HCT116 (cell line): ENCODE measurements at regions not wholly inside any gene's neighbourhood (a gene's known extent, or its start where the extent isn't known, plus 50 kb on each side); places are given as distances from the start of the nearest gene placed in this dataset.
A peak's percentile ranks its signal among the peaks of the same experiment; 100 is the strongest.

Source experiments
- ATAC-seq: fragments of 200-7000 bp; cut with Tn5 transposase; 2 replicates; pipeline ENCODE4 v1.9.1; 2020; ENCODE audit warnings: mild to moderate bottlenecking, moderate library complexity
- BruUV-seq: library from RNA; stranded (reverse); fragments of 400-500 nt; replicated peaks from 2 replicates; lab custom pipeline; 2021; lab: Mats Ljungman, UMichigan
- CTCF ChIA-PET: fragments of 300-600 bp; sonication (Branson Sonifier 250); formaldehyde crosslinking; loops from one replicate; lab custom pipeline; 2021; ENCODE audit warnings: antibody characterized with exemption; lab: Charles Lee
- POLR2A ChIA-PET: fragments of 300-600, 350-600 bp; sonication (Branson Sonifier 250); formaldehyde crosslinking; loops from one replicate; lab custom pipeline; 2021; ENCODE audit warnings: antibody characterized with exemption; lab: Charles Lee
- RAD21 ChIA-PET, 2 experiments: fragments of 300-600 bp; sonication (Branson Sonifier 250); formaldehyde crosslinking; loops; one replicate each; lab custom pipeline; 2023; ENCODE audit warnings: low total read pairs in 2 of 2; ENCODE audit not compliant: uncharacterized antibody in 2 of 2, unreplicated experiment in 2 of 2, low non-redundant PET in 1 of 2; lab: Charles Lee
- DNase-seq: peaks from one replicate; pipeline ENCODE4 v3.0.0-alpha.2; 2010; ENCODE audit warnings: low read depth, low spot score
- H2AFZ ChIP-seq: fragments of 200-600 bp; shearing (Covaris generic), sonication (generic); 2 replicates; pipeline ENCODE4 v1.6.1; 2017; ENCODE audit warnings: low read depth, mixed run types, mixed read lengths, antibody characterized with exemption, low read length; ENCODE audit not compliant: poor library complexity, severe bottlenecking
- H3K27ac ChIP-seq: 2 replicates; pipeline ENCODE4 v1.5.1; 2012; ENCODE audit warnings: low read depth, low read length
- H3K27me3 ChIP-seq: fragments of 200-600 bp; sonication (generic); 2 replicates; pipeline ENCODE4 v1.6.1; 2016; ENCODE audit warnings: mixed run types, low read length, mixed read lengths; ENCODE audit not compliant: insufficient read depth
- H3K36me3 ChIP-seq, 2 experiments: fragments of 200-500 bp in 1 of 2; fragments of 200-600 bp in 1 of 2; sonication (Bioruptor generic) in 1 of 2; sonication (generic) in 1 of 2; 2 replicates each; pipeline versions ENCODE4 v1.5.1 to v1.6.1; 2014 to 2016; ENCODE audit warnings: low read length in 2 of 2, inconsistent platforms in 1 of 2, mixed read lengths in 1 of 2, mixed run types in 1 of 2; ENCODE audit not compliant: insufficient read depth in 2 of 2, control insufficient read depth in 1 of 2
- H3K4me1 ChIP-seq, 2 experiments: fragments of 200-600 bp in 1 of 2; sonication (generic) in 1 of 2; 2 replicates each; pipeline versions ENCODE4 v1.5.1 to v1.6.1; 2012 to 2017; ENCODE audit warnings: low read length in 2 of 2, inconsistent platforms in 1 of 2, mild to moderate bottlenecking in 1 of 2, mixed read lengths in 1 of 2, mixed run types in 1 of 2, moderate library complexity in 1 of 2; ENCODE audit not compliant: insufficient read depth in 2 of 2, control insufficient read depth in 1 of 2
- H3K4me2 ChIP-seq: fragments of 200-600 bp; sonication (generic); 2 replicates; pipeline ENCODE4 v1.6.1; 2017; ENCODE audit warnings: mixed run types, low read length, mixed read lengths
- H3K4me3 ChIP-seq, 2 experiments: fragments of 200-600 bp in 1 of 2; sonication (generic) in 1 of 2; replicated peaks in 1 of 2; 2 replicates each; pipeline ENCODE4 v1.5.1; 2011 to 2016; ENCODE audit warnings: low read length in 2 of 2, control low read depth in 1 of 2, low read depth in 1 of 2, mild to moderate bottlenecking in 1 of 2, mixed read lengths in 1 of 2, mixed run types in 1 of 2
- H3K79me2 ChIP-seq: fragments of 200-600 bp; sonication (generic); 2 replicates; pipeline ENCODE4 v1.6.1; 2017; ENCODE audit warnings: mild to moderate bottlenecking, mixed run types, low read length, moderate library complexity, mixed read lengths; ENCODE audit not compliant: insufficient read depth
- H3K9ac ChIP-seq: fragments of 200-600 bp; sonication (generic); 2 replicates; pipeline ENCODE4 v1.6.1; 2016; ENCODE audit warnings: low read length, mixed read lengths
- H3K9me2 ChIP-seq: fragments of 200-600 bp; sonication (generic), shearing (Covaris generic); 2 replicates; pipeline ENCODE4 v1.6.1; 2017; ENCODE audit warnings: mixed run types, mild to moderate bottlenecking, moderate library complexity; ENCODE audit not compliant: insufficient read depth
- H3K9me3 ChIP-seq, 2 experiments: fragments of 200-500 bp in 1 of 2; fragments of 200-600 bp in 1 of 2; sonication (Bioruptor generic) in 1 of 2; sonication (generic) in 1 of 2; 2 replicates each; pipeline ENCODE4 v1.6.1; 2014 to 2017; ENCODE audit warnings: low read length in 2 of 2, mixed read lengths in 2 of 2, inconsistent platforms in 1 of 2, low read depth in 1 of 2, mild to moderate bottlenecking in 1 of 2, mixed run types in 1 of 2, moderate library complexity in 1 of 2; ENCODE audit not compliant: control insufficient read depth in 1 of 2, insufficient read depth in 1 of 2
- H4K20me1 ChIP-seq: fragments of 200-600 bp; sonication (generic), shearing (Covaris generic); 2 replicates; pipeline ENCODE4 v1.6.1; 2017; ENCODE audit warnings: mixed run types, mild to moderate bottlenecking, moderate library complexity; ENCODE audit not compliant: insufficient read depth
- ATF3 ChIP-seq: IDR thresholded peaks from 2 replicates; pipeline ENCODE4 v1.6.1; 2012
- CBX3 ChIP-seq: IDR thresholded peaks from 2 replicates; pipeline ENCODE4 v1.6.1; 2012; ENCODE audit warnings: low read depth
- EGR1 ChIP-seq: IDR thresholded peaks from 2 replicates; pipeline ENCODE4 v1.6.1; 2012; ENCODE audit warnings: low read depth
- EZH2phosphoT487 ChIP-seq: fragments of 200-600 bp; IDR thresholded peaks from 2 replicates; pipeline ENCODE4 v1.6.1; 2018; ENCODE audit warnings: antibody characterized with exemption, borderline replicate concordance
- MAX ChIP-seq: IDR thresholded peaks from 2 replicates; pipeline ENCODE4 v1.6.1; 2012
- POLR2A ChIP-seq: IDR thresholded peaks from 2 replicates; pipeline ENCODE4 v1.7.0; 2011; ENCODE audit warnings: borderline replicate concordance; ENCODE audit not compliant: insufficient read depth, insufficient read length; ENCODE audit errors: extremely low read depth
- POLR2AphosphoS5 ChIP-seq: IDR thresholded peaks from 2 replicates; pipeline ENCODE4 v1.6.1; 2011; ENCODE audit warnings: mild to moderate bottlenecking, low read depth, low read length, moderate library complexity
- RAD21 ChIP-seq: IDR thresholded peaks from 2 replicates; pipeline ENCODE4 v1.6.1; 2012; ENCODE audit warnings: low read depth, mild to moderate bottlenecking
- REST ChIP-seq: IDR thresholded peaks from 2 replicates; pipeline ENCODE4 v1.6.1; 2012; ENCODE audit warnings: low read depth
- SIN3A ChIP-seq: IDR thresholded peaks from 2 replicates; pipeline ENCODE4 v1.6.1; 2012; ENCODE audit warnings: low read depth
- ZFX ChIP-seq: fragments of 450-650 bp; IDR thresholded peaks from 2 replicates; pipeline ENCODE4 v1.6.1; 2017
- ZNF274 ChIP-seq: fragments of 200-500 bp; sonication (Bioruptor generic); IDR thresholded peaks from 2 replicates; pipeline ENCODE4 v1.6.1; 2014; ENCODE audit warnings: mild to moderate bottlenecking, low read depth, low read length, inconsistent platforms
- intact Hi-C: fragments of 100-400 bp; cut with micrococcal nuclease; formaldehyde crosslinking; loops from 2 replicates; pipeline ENCODE4 v1.10.0; 2022
- TF ChIP-seq, protein P1 (sequence below), 3 experiments: fragments of 200-600 bp in 1 of 3; sonication (generic) in 1 of 3; IDR thresholded peaks in 2 of 3; conservative IDR thresholded peaks in 1 of 3; 2 replicates each; pipeline ENCODE4 v1.5.1; 2012 to 2017; ENCODE audit warnings: low read depth in 2 of 3, low read length in 2 of 3, antibody characterized with exemption in 1 of 3, borderline replicate concordance in 1 of 3, control low read depth in 1 of 3, mild to moderate bottlenecking in 1 of 3, mixed read lengths in 1 of 3, mixed run types in 1 of 3, moderate library complexity in 1 of 3; ENCODE audit not compliant: insufficient read depth in 1 of 3

DNA sequence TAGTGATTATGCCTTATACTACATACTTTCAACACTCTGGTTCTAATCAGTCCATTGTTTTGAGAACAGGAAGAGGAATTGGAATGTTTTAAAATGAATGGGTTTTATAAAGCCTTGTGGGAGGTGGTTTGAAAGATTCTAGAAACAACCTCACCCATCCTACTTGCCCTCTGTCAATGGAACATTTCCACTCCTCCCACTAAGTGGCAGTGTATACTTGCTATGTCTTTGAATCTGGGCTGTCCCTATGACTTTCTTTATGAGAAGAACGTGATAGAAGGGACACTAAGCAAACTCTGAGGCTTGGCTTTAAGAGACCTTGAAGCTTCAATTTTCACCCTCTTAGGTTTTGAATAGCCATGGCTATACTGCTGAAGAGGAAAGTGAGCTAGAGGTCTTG, 611.2 kb downstream of the PPP4R3C start:
- RAD21 ChIA-PET = no interaction called here
- BruUV-seq = no TSS peak
- Histone ChIP-seq H2AFZ (no peak overlapping the region), H3K36me3 (no peaks in the 10 kb centered on the region), H3K9me3 (no peaks in the 10 kb centered on the region), H3K79me2 (no peaks in the 10 kb centered on the region), H3K9ac (no peak overlapping the region), H3K9me2 (no peaks in the 10 kb centered on the region), H3K27ac (no peak overlapping the region), H3K4me2 (no peak overlapping the region), H3K4me1 (no peaks in the 10 kb centered on the region), H3K27me3 (no peaks in the 10 kb centered on the region), H4K20me1 (no peaks in the 10 kb centered on the region), H3K4me3 (no peak overlapping the region)
- intact Hi-C loops = loop anchor here (2.0 to 10.0 kb wide), 4 partner anchors 65 to 543 kb away; no protein-coding TSS in a partner anchor
- POLR2A ChIA-PET = no interaction called here
- TF ChIP-seq, protein P1, sequence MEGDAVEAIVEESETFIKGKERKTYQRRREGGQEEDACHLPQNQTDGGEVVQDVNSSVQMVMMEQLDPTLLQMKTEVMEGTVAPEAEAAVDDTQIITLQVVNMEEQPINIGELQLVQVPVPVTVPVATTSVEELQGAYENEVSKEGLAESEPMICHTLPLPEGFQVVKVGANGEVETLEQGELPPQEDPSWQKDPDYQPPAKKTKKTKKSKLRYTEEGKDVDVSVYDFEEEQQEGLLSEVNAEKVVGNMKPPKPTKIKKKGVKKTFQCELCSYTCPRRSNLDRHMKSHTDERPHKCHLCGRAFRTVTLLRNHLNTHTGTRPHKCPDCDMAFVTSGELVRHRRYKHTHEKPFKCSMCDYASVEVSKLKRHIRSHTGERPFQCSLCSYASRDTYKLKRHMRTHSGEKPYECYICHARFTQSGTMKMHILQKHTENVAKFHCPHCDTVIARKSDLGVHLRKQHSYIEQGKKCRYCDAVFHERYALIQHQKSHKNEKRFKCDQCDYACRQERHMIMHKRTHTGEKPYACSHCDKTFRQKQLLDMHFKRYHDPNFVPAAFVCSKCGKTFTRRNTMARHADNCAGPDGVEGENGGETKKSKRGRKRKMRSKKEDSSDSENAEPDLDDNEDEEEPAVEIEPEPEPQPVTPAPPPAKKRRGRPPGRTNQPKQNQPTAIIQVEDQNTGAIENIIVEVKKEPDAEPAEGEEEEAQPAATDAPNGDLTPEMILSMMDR (IDR thresholded peaks at IDR 0.05 in 2 of 3, conservative IDR thresholded peaks at IDR 0.05 in 1 of 3; ENCODE audit: borderline replicate concordance in 1 of 3, insufficient read depth in 1 of 3, low read depth in 2 of 3, low read length in 2 of 3) = peak; percentile 13 to 36 (median 15); a peak in 3 of 6 replicates
- TF ChIP-seq ZFX (no peak), POLR2AphosphoS5 (no peak), RAD21 (peak; percentile 52)
- DNase-seq (peak; percentile 23), ATAC-seq (peak; percentile 86)
- CTCF ChIA-PET = interaction anchor here (0.8 to 1.0 kb wide), 2 partner anchors 56 to 67 kb away, joined by 3 to 6 read pairs; no protein-coding TSS in a partner anchor

- RAD21 ChIA-PET = no interaction called here
- no peak overlapping the region for H3K27ac ChIP-seq
- intact Hi-C loops = no loop called here
- no peak overlapping the region for H3K4me3 ChIP-seq
- no peaks in the 10 kb centered on the region for H3K79me2 ChIP-seq
- no peaks in the 10 kb centered on the region for H3K9me3 ChIP-seq
- no peaks in the 10 kb centered on the region for H3K9me2 ChIP-seq
- H3K4me2 ChIP-seq = no peak overlapping the region
- DNase-seq (no peak), ATAC-seq (no peak)
- H3K36me3 ChIP-seq = no peaks in the 10 kb centered on the region
- no peaks in the 10 kb centered on the region for H3K27me3 ChIP-seq
- CTCF ChIA-PET = no interaction called here
- no peaks in the 10 kb centered on the region for H4K20me1 ChIP-seq
- H3K9ac ChIP-seq = no peak overlapping the region
- H3K4me1 ChIP-seq = no peaks in the 10 kb centered on the region
- POLR2A ChIA-PET = no interaction called here
- H2AFZ ChIP-seq = no peak overlapping the region
- no TSS peak for BruUV-seq
- TF ChIP-seq REST = no peak
- no peak for TF ChIP-seq ATF3
- no peak for TF ChIP-seq SIN3A
- no peak for TF ChIP-seq EZH2phosphoT487
- TF ChIP-seq EGR1 = no peak
- TF ChIP-seq CBX3 = no peak
- TF ChIP-seq MAX = no peak
- TF ChIP-seq POLR2AphosphoS5 = no peak
- no peak for TF ChIP-seq ZNF274
- no peak for TF ChIP-seq ZFX
- no peak for TF ChIP-seq POLR2A
Observed at GRCh38 chrX:26848511-26848910, 614.6 kb downstream of the PPP4R3C start.
